ENCODE measurements at regions not wholly inside any gene's neighbourhood (a gene's known extent, or its start where the extent isn't known, plus 50 kb on each side); places are given as distances from the start of the nearest gene placed in this dataset.
"Not testable (repeated sequence)": the region's sequence is repeated elsewhere in the genome, so short reads cannot be mapped to it uniquely, and the experiment has no call there.

DNA sequence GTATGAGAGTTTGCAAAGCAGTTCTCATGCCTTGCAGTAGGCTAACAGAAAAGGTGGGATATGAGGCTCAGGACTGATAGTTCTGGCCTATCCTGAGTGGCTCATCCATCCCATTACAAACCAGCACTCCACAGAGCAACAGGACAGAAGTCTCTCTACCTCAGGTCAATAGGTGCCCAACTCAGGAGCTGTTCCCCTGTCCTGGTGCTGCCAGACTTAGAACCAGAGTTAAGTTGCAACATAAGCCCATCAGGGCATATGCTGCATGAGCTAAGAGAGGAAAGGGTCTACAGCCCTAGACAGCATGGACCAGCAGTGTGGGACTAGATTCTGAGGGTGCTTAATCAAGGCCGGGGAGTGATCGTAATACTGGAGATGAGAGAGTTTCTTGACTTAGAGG lies 104.8 kb upstream of the ECI2 start:
- DNase-seq = no peak

DNA sequence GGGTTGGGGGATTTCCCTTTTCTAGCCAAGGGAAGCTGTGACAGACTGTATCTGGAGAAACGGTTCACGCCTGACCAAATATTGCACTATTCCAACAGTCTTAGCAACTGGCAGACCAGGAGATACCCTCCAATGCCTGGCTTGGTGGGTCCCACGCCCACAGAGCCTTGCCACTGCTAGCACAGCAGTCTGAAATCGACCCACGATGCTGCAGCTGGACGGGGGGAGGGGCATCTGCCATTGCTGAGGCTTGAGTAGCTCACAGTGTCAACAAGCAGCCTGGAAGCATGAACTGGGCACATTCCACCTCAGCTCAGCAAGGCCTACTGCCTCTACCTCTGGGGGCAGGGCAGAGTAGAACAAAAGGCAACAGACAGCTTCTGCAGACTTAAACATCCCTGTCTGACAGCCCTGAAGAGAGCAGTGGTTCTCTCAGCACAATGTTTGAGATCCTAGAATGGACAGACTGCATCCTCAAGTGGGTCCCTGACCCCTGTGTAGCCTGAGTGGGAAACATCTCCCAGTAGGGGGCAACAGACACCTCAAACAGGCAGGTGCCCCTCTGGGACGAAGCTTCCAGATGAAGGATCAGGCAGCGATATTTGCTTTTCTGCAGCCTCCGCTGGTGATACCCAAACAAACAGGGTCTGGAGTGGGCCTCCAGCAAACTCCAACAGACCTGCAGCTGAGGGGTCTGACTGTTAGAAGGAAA lies 89.9 kb upstream of the ECI2 start:
- no peak for DNase-seq

DNA sequence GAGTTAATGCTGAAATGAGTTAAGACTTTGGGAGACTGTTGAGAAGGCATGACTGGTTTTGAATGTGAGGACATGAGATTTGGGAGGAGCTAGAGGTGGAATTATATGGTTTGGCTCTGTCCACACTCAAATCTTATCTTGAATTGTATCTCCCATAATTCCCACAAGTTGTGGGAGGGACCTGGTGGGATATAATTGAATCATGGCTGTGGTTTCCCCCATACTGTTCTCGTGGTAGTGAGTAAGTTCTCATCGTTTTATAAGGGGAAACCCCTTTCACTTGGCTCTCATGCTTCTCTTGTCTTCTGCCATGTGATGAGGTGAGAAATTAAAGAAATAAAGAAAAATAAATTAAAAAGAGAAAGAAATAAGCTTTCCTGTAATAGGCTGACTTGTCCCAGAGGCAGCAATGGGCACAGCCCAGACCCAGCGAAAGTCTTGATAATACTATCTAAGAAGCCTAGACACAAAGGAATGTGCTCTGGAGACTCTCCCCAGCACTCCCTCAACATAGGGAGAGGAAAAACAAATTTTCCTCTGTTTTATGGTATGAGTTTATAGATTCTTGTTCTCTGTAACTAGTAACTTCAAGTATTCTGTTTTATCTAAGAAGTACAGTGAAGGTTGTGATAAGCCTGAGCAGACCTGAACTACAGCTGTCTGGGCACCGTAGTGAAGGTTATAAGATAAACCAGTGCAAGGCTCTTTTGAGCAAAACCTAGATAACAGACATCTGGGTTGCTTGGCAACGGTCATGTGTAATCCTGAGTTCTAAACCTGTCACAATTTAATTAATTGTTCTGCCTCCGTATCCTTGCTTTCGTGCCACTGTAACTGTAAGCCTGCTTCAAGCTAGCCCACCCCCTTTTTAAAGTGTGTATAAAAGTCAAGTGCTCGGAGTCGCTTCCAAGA lies 88.9 kb upstream of the ECI2 start:
- no peak for DNase-seq

- DNase-seq = no peak
These were observed 85.2 kb upstream of the ECI2 start for GRCh38 chr6:4220558-4220957.

- DNase-seq = not testable (repeated sequence)
These were observed 83.4 kb upstream of the ECI2 start for GRCh38 chr6:4218619-4219317.

- DNase-seq = no peak
These were observed 77.2 kb upstream of the ECI2 start for GRCh38 chr6:4212588-4212987.

- DNase-seq = peak in 3 of 5 donors; percentile 22 to 45 (median 41)
These were observed 75.4 kb upstream of the ECI2 start for GRCh38 chr6:4210629-4211419.

GRCh38 chr6:4209196-4209595 lies 73.8 kb upstream of the ECI2 start:
- DNase-seq = no peak

- no peak for DNase-seq
These were observed 72.8 kb upstream of the ECI2 start for GRCh38 chr6:4208158-4208557.

GRCh38 chr6:4203642-4204417 lies 68.5 kb upstream of the ECI2 start:
- DNase-seq = not testable (repeated sequence)

DNA sequence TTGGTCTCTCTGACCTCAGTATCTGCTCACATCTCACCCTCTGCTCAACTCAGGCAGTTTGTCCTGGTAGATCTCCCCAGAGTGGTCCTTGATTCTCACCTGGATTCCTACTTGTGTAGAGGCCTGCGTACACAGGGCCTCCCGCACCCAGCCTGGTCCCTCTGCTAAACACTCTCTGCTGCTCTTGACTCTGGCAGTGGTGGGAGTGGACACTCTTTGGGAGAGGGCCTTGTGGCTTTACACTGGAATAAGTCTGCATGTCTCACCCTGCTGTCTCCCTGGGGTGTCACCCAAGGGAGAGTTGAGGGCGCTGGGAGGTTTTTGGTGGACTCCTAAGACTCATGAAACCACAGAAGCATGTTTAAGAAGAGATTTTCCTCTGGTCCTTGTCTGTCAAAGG lies 57.3 kb upstream of the ECI2 start:
- no peak for DNase-seq

DNA sequence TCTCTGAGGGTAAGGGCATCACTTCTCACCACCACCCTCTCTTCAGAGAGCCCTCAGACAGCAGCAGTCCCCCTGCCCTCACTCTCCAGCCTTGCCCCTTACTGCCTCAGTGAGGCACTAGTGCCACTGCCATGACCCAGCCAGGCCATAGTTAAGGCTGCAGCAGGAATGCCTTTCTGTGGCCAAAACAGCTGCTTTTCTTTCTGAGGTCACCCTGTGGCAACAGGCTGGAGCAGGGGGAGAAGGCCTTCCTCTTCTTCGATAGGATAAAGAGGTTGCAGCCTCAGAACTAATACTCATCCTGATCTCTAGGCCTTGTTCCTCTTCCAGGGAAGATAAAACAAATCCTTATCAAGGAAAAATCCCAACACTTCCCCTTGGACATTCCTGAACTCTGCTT lies 56.8 kb upstream of the ECI2 start:
- DNase-seq = no peak

- DNase-seq = no peak
These were observed 55.9 kb upstream of the ECI2 start for GRCh38 chr6:4191271-4191721.

DNA sequence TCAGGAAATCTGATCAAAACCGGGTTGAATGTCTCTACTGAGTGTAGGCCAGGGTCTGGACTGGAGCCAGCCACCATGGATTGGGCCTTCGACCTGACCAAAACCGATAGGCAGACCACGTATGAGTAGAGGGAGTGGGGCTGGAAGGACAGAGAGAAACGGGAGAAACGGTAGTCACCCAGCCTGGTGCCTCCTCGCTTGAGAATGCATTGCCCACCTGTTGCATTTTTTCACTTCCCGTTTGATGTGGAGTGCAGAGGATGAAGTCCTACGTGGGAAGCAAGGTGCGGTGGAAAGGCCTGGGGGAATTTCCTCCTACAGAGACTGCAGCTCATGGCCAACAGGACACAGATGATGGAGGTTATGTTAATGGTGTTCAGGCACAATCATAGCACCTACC lies 53.9 kb upstream of the ECI2 start:
- DNase-seq = no peak

DNA sequence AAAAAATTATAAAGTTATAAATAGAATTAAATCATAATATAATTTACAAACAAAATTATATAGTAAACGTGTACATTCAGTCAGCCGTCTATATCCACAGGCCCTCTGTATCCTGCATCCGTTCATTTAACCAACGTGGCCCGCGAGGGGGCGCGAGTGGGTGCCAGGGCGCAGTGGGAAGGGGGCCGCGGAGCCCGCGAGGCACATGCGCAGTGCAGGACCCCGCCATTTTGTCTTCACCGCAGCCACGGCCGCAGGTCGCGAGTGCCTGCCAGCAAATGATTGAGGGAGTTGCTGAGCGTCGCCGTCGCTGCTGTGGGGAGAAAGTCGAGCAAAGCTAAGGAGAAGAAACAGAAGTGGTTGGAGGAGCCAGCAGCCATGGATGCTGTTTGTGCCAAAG lies 53.4 kb upstream of the ECI2 start:
- DNase-seq = no peak

GRCh38 chr6:4187480-4187879 lies 52.1 kb upstream of the ECI2 start:
- no peak for DNase-seq

- no peak for DNase-seq
These were observed 51.0 kb upstream of the ECI2 start for GRCh38 chr6:4186385-4186784.

DNA sequence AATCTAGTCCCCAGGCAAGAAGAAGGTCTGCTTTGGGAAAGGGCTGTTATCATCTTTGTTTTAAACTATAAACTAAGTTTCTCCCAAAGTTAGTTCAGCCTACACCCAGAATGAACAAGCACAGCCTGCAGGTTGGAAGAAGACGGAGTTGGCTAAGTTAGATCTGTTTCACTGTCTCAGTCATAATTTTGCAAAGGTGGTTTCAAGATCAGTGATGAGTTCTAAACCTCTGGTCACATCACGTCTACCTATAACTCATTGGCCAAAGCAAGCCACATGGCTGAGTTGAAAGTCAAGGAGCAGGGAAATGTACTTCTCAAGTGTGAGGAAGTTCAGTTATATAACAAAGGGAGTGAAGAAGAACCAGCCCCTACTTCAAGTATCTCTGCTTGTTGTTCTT lies 50.5 kb upstream of the ECI2 start:
- DNase-seq = no peak

GRCh38 chr6:4185419-4185818 lies 50.0 kb upstream of the ECI2 start:
- peak in 1 of 5 donors; percentile 29 for DNase-seq

Data from T-helper 1 cell (primary cell).